Hepatocyte (in vitro differentiated cells): ENCODE measurements at regions not wholly inside any gene's neighbourhood (a gene's known extent, or its start where the extent isn't known, plus 50 kb on each side); places are given as distances from the start of the nearest gene placed in this dataset.

Experiments used
- DNase-seq: peaks from one replicate; pipeline ENCODE4 v3.0.0-alpha.2; 2016; ENCODE audit warnings: low spot score
- H2AFZ ChIP-seq: fragments of 200-600 bp; sonication (generic); 2 replicates; pipeline ENCODE4 v1.6.0; 2016; ENCODE audit warnings: antibody characterized with exemption, mild to moderate bottlenecking
- H3K27ac ChIP-seq: fragments of 200-600 bp; sonication (generic); 2 replicates; pipeline ENCODE4 v1.5.1; 2016; ENCODE audit warnings: mild to moderate bottlenecking
- H3K27me3 ChIP-seq: fragments of 200-600 bp; sonication (generic); 2 replicates; pipeline ENCODE4 v1.6.1; 2016
- H3K36me3 ChIP-seq: fragments of 200-600 bp; sonication (generic); replicated peaks from 2 replicates; pipeline ENCODE4 v1.5.1; 2016; ENCODE audit warnings: low read depth; ENCODE audit not compliant: insufficient read depth
- H3K4me1 ChIP-seq: fragments of 200-600 bp; sonication (generic); 2 replicates; pipeline ENCODE4 v1.5.1; 2016; ENCODE audit warnings: mild to moderate bottlenecking, moderate library complexity; ENCODE audit not compliant: insufficient read depth
- H3K4me2 ChIP-seq: fragments of 200-600 bp; sonication (generic); 2 replicates; pipeline ENCODE4 v1.6.0; 2016
- H3K4me3 ChIP-seq: fragments of 200-600 bp; sonication (generic); 2 replicates; pipeline ENCODE4 v1.5.1; 2016; ENCODE audit warnings: mild to moderate bottlenecking
- H3K79me2 ChIP-seq: fragments of 200-600 bp; sonication (generic); 2 replicates; pipeline ENCODE4 v1.6.0; 2017; ENCODE audit warnings: mild to moderate bottlenecking
- H3K9me2 ChIP-seq: fragments of 200-600 bp; sonication (generic); replicated peaks from 2 replicates; pipeline ENCODE4 v1.6.0; 2017; ENCODE audit warnings: mild to moderate bottlenecking; ENCODE audit not compliant: insufficient read depth
- H3K9me3 ChIP-seq: fragments of 200-600 bp; sonication (generic); 2 replicates; pipeline ENCODE4 v1.5.1; 2016; ENCODE audit warnings: low read depth, mild to moderate bottlenecking
- H4K20me1 ChIP-seq: fragments of 200-600 bp; sonication (generic); 2 replicates; pipeline ENCODE4 v1.6.0; 2016; ENCODE audit warnings: mild to moderate bottlenecking; ENCODE audit not compliant: insufficient read depth, poor library complexity, severe bottlenecking
- CTCF ChIP-seq: fragments of 200-600 bp; sonication (generic); IDR thresholded peaks from 2 replicates; pipeline ENCODE4 v1.5.1; 2016; ENCODE audit warnings: antibody characterized with exemption, mild to moderate bottlenecking; ENCODE audit not compliant: poor library complexity
- EZH2 ChIP-seq: fragments of 200-600 bp; sonication (generic); IDR thresholded peaks from 2 replicates; pipeline ENCODE4 v1.6.1; 2016; ENCODE audit warnings: antibody characterized with exemption, mild to moderate bottlenecking, borderline replicate concordance
- EZH2phosphoT487 ChIP-seq: fragments of 200-600 bp; sonication (generic); IDR thresholded peaks from one replicate; pipeline ENCODE4 v1.6.1; 2018; ENCODE audit warnings: antibody characterized with exemption, mild to moderate bottlenecking, low read depth, moderate library complexity; ENCODE audit not compliant: unreplicated experiment, severe bottlenecking
- WGBS: methylation state at CpG from one replicate; pipeline ENCODE4 v1.1.6; 2016; ENCODE audit warnings: low lambda C conversion rate; ENCODE audit errors: missing lambda C conversion rate; 5-methylcytosine and 5-hydroxymethylcytosine counted together

GRCh38 chr6:19983374-19983773, 146.2 kb downstream of the ID4 start:
- no peak overlapping the region for H3K27ac ChIP-seq

GRCh38 chr6:19986691-19987438, 149.7 kb downstream of the ID4 start:
- no peaks in the 10 kb centered on the region for H3K9me3 ChIP-seq
- H2AFZ ChIP-seq: no peak overlapping the region
- H3K36me3 ChIP-seq: no peaks in the 10 kb centered on the region
- H3K4me2 ChIP-seq: no peak overlapping the region
- H3K79me2 ChIP-seq: no peaks in the 10 kb centered on the region
- no peaks in the 10 kb centered on the region for H3K4me1 ChIP-seq
- no peaks in the 10 kb centered on the region for H3K9me2 ChIP-seq
- TF ChIP-seq EZH2phosphoT487 (no peak), CTCF (no peak), EZH2 (no peak)
- no peak for DNase-seq
- no peak overlapping the region for H3K4me3 ChIP-seq
- 67% methylated on average over 2 of the region's 2 CpGs for WGBS
- no peaks in the 10 kb centered on the region for H4K20me1 ChIP-seq
- H3K27ac ChIP-seq: no peak overlapping the region
- H3K27me3 ChIP-seq: peaks cover 5% of the 10 kb centered on the region

More at GRCh38 chr6:19983374-19983773, 146.2 kb downstream of the ID4 start:
- DNase-seq: no peak
- H3K27me3 ChIP-seq: no peaks in the 10 kb centered on the region
- no peak overlapping the region for H3K4me2 ChIP-seq
- H2AFZ ChIP-seq: no peak overlapping the region
- H3K9me2 ChIP-seq: no peaks in the 10 kb centered on the region
- no peaks in the 10 kb centered on the region for H3K4me1 ChIP-seq
- WGBS: 79% methylated on average over 11 of the region's 11 CpGs
- H3K36me3 ChIP-seq: no peaks in the 10 kb centered on the region
- H3K79me2 ChIP-seq: no peaks in the 10 kb centered on the region
- no peaks in the 10 kb centered on the region for H4K20me1 ChIP-seq
- no peaks in the 10 kb centered on the region for H3K9me3 ChIP-seq
- TF ChIP-seq EZH2phosphoT487 (no peak), EZH2 (no peak), CTCF (no peak)
- no peak overlapping the region for H3K4me3 ChIP-seq

- Histone ChIP-seq H3K4me3 (no peak overlapping the region), H3K27me3 (peaks cover 10% of the 10 kb centered on the region), H3K9me3 (no peaks in the 10 kb centered on the region), H3K4me1 (no peaks in the 10 kb centered on the region), H3K79me2 (no peaks in the 10 kb centered on the region), H3K4me2 (no peak overlapping the region), H3K27ac (no peak overlapping the region), H4K20me1 (no peaks in the 10 kb centered on the region), H3K36me3 (no peaks in the 10 kb centered on the region), H3K9me2 (no peaks in the 10 kb centered on the region), H2AFZ (no peak overlapping the region)
- TF ChIP-seq EZH2phosphoT487 (no peak), CTCF (no peak), EZH2 (no peak)
- peak; percentile 58 for DNase-seq
- 12% methylated on average over 3 of the region's 3 CpGs for WGBS
These were observed 151.4 kb downstream of the ID4 start for GRCh38 chr6:19988555-19988954.
